ENCODE measurements at regions not wholly inside any gene's neighbourhood (a gene's known extent, or its start where the extent isn't known, plus 50 kb on each side); places are given as distances from the start of the nearest gene placed in this dataset.

DNA sequence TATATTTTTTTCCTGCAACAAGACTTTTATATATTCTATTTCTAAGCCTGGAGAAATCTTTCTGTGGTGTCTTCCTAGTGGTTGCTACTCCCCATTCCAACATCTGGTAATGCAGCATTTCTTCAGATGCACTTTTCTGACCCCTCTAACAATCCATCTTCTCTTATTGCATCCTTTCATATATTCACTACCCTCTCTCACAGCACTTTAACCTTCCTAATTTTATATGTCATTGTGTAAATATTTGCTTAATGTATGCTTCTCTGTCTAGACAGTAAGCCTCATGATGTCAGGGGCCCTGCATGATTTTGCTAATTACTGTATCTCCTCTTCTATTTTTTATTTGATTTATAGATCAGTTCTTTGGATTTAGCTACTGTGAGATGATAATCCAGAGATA, 701.6 kb downstream of the KCNA4 start:
- H3K27ac Mint-ChIP-seq = no peak overlapping the region
- H3K9me3 Mint-ChIP-seq = no peaks in the 10 kb centered on the region
- H3K27me3 Mint-ChIP-seq (ENCODE audit: low read depth) = no peaks in the 10 kb centered on the region
- H3K4me3 Mint-ChIP-seq = no peak overlapping the region
- no peaks in the 10 kb centered on the region for H3K36me3 Mint-ChIP-seq (ENCODE audit: low read depth)
- no peaks in the 10 kb centered on the region for H3K4me1 Mint-ChIP-seq
- TF ChIP-seq, protein P1, sequence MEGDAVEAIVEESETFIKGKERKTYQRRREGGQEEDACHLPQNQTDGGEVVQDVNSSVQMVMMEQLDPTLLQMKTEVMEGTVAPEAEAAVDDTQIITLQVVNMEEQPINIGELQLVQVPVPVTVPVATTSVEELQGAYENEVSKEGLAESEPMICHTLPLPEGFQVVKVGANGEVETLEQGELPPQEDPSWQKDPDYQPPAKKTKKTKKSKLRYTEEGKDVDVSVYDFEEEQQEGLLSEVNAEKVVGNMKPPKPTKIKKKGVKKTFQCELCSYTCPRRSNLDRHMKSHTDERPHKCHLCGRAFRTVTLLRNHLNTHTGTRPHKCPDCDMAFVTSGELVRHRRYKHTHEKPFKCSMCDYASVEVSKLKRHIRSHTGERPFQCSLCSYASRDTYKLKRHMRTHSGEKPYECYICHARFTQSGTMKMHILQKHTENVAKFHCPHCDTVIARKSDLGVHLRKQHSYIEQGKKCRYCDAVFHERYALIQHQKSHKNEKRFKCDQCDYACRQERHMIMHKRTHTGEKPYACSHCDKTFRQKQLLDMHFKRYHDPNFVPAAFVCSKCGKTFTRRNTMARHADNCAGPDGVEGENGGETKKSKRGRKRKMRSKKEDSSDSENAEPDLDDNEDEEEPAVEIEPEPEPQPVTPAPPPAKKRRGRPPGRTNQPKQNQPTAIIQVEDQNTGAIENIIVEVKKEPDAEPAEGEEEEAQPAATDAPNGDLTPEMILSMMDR (IDR thresholded peaks at IDR 0.05; ENCODE audit: unreplicated experiment in 3 of 3) = no peak

GRCh38 chr11:29314211-29314610, 702.6 kb downstream of the KCNA4 start:
- H3K27ac Mint-ChIP-seq = no peak overlapping the region
- H3K27me3 Mint-ChIP-seq (ENCODE audit: low read depth) = no peaks in the 10 kb centered on the region
- H3K4me1 Mint-ChIP-seq = no peaks in the 10 kb centered on the region
- H3K4me3 Mint-ChIP-seq = no peak overlapping the region
- H3K36me3 Mint-ChIP-seq (ENCODE audit: low read depth) = no peaks in the 10 kb centered on the region
- TF ChIP-seq, protein P1 (IDR thresholded peaks at IDR 0.05; ENCODE audit: unreplicated experiment in 3 of 3) = no peak
- no peaks in the 10 kb centered on the region for H3K9me3 Mint-ChIP-seq

- Mint-ChIP-seq H3K9me3 (no peaks in the 10 kb centered on the region), H3K27me3 (ENCODE audit: low read depth) (no peaks in the 10 kb centered on the region), H3K4me3 (no peak overlapping the region)
Observed at GRCh38 chr11:29312812-29313211, 704.0 kb downstream of the KCNA4 start.

GRCh38 chr11:29310725-29311342, 706.0 kb downstream of the KCNA4 start:
- Mint-ChIP-seq H3K4me3 (no peak overlapping the region), H3K9me3 (no peaks in the 10 kb centered on the region), H3K4me1 (no peaks in the 10 kb centered on the region), H3K27me3 (ENCODE audit: low read depth) (no peaks in the 10 kb centered on the region), H3K27ac (no peak overlapping the region), H3K36me3 (ENCODE audit: low read depth) (no peaks in the 10 kb centered on the region)
- TF ChIP-seq, protein P1 (IDR thresholded peaks at IDR 0.05; ENCODE audit: unreplicated experiment in 3 of 3) = no peak

More at GRCh38 chr11:29312812-29313211, 704.0 kb downstream of the KCNA4 start:
- no peaks in the 10 kb centered on the region for H3K36me3 Mint-ChIP-seq (ENCODE audit: low read depth)
- TF ChIP-seq, protein P1 (IDR thresholded peaks at IDR 0.05; ENCODE audit: unreplicated experiment in 3 of 3) = no peak
- no peaks in the 10 kb centered on the region for H3K4me1 Mint-ChIP-seq
- H3K27ac Mint-ChIP-seq = no peak overlapping the region

GRCh38 chr11:29309992-29310391, 706.8 kb downstream of the KCNA4 start:
- H3K9me3 Mint-ChIP-seq = no peaks in the 10 kb centered on the region
- H3K36me3 Mint-ChIP-seq (ENCODE audit: low read depth) = no peaks in the 10 kb centered on the region
- TF ChIP-seq, protein P1 (IDR thresholded peaks at IDR 0.05; ENCODE audit: unreplicated experiment in 3 of 3) = no peak

DNA sequence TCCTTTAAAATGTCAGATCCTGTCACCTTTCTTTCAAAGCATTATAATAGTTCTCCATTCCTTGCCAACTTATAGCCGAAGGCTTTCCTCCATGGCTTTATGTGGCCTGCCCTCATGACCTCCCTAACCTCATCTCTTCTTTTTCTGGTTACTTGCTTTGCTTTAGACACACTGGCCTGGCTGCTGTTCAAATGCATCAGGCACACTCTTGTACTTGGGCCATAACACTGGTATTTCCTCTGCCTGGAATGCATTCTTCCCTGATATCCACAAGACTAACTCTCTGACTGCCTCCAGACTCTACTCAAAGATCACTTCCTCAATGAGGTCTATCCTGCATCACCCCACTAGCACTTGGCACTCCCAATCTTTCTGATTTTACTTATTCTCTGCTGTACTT, 710.3 kb downstream of the KCNA4 start:
- no peak overlapping the region for H3K27ac Mint-ChIP-seq
- no peaks in the 10 kb centered on the region for H3K4me1 Mint-ChIP-seq
- H3K36me3 Mint-ChIP-seq (ENCODE audit: low read depth) = no peaks in the 10 kb centered on the region
- no peaks in the 10 kb centered on the region for H3K9me3 Mint-ChIP-seq
- no peak overlapping the region for H3K4me3 Mint-ChIP-seq
- TF ChIP-seq, protein P1 (IDR thresholded peaks at IDR 0.05; ENCODE audit: unreplicated experiment in 3 of 3) = no peak
- no peaks in the 10 kb centered on the region for H3K27me3 Mint-ChIP-seq (ENCODE audit: low read depth)

More at GRCh38 chr11:29309992-29310391, 706.8 kb downstream of the KCNA4 start:
- Mint-ChIP-seq H3K4me3 (no peak overlapping the region), H3K27ac (no peak overlapping the region), H3K27me3 (ENCODE audit: low read depth) (no peaks in the 10 kb centered on the region), H3K4me1 (no peaks in the 10 kb centered on the region)
